COLO668 (cell line): ENCODE measurements at regions not wholly inside any gene's neighbourhood (a gene's known extent, or its start where the extent isn't known, plus 50 kb on each side); places are given as distances from the start of the nearest gene placed in this dataset.

Experiments
- DNase-seq: peaks from one replicate; lab custom pipeline; 2025; ENCODE audit not compliant: unreplicated experiment; lab: John Stamatoyannopoulos, UW

DNA sequence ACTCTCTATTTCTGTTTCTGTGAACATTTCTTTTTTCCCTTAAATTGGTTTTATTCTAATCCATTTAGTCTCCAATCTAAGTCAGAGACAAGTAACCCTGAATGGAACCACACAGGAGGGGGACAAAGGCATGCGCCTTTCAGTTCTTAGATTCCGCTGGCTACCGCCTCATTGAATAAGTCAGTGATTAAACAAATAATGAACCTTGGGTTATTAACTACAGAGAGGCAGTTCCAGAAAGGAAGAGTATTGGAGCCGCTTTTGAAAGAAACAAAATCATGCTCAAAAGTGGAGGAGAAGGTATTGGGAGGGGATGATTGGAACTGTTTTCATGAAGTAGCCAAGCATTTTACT lies 459.8 kb upstream of the DAB1 start:
- no peak for DNase-seq

DNA sequence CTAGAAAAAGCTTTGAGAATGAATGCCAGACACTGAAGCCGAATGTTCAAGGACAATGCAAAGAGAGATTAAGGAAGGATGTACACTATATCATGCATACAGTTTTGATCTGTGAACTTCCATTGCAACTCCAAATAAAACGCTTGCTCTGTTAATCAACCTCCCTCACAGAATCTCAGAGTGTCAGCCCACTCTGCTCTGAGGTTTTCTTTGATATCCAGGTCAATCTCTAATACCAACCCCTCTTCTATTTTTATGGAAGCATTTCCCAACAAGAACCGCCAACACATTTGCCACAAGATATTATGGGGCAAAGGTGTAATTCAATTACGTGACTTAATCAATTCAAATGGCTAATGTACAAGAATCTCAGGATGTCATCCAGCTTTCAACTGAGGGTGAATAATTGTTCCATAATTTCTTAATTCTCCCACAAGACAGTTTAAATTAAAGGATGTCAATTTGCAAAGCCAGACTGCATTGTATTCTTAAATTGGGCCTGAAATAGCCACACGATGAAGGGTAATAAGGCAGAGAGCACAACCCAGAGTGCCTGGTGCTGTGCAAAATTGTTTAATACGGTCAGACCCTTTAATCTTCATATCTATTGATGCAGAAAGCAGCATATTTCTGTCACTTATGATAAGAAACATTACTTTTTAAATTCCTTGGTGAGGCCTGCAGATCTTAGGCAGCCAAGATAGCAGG lies 459.2 kb upstream of the DAB1 start:
- DNase-seq = no peak

DNA sequence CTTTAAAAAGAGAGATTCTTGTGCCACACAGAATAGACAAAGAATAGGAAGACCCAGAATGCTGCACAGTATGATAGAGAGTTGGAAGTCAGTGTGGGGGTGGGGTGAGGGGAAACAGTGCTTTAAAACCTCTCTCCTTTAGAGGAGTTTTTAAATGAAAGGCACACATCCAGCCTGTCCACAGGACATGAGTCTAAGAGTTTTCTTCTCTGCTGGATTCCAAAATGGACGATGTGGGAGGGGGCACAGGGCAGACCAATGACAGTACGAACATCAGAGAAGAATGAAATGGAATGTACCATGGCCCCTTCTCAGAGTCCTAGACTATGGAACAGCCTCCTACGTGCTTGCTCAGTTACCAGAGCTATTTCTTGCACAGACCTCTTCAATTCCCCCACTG lies 458.2 kb upstream of the DAB1 start:
- DNase-seq = no peak

DNA sequence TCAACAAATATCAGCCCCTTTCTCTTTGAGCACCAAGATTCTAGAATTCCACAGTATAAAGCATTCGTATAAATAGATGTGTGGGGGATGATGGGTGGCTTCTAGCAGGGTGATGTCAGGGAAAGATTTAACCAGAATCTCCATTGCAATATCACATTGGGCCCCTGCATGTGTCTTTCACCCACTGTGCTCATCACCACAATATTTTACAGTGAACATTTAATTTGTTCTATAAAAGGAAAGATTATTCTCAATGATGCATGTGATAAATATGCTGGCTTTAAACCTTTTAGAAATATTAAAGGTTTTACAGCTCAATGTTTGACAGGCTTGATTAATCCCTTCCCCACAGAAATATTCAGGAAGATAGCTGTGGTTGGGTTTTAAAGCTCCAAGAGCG lies 457.8 kb upstream of the DAB1 start:
- no peak for DNase-seq

DNA sequence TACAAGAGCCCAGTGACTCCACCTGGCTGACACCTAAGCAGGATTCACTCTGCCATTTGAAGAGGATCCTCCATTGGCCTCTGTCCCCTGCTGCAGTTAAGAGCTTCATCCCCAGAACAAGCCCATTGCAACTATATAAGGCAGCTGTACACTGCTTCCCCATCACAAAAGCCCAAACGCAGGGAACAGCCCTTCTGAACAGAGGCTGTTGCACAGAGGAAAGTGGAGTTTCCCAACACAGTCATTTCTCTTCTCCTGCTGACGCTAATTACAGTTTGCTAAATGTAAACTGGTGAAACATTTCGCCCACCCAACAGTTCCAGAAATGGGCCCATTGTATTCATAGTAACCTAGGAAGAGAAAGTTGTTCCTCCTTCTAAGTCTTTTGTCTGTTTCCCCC lies 455.8 kb upstream of the DAB1 start:
- DNase-seq = no peak

DNA sequence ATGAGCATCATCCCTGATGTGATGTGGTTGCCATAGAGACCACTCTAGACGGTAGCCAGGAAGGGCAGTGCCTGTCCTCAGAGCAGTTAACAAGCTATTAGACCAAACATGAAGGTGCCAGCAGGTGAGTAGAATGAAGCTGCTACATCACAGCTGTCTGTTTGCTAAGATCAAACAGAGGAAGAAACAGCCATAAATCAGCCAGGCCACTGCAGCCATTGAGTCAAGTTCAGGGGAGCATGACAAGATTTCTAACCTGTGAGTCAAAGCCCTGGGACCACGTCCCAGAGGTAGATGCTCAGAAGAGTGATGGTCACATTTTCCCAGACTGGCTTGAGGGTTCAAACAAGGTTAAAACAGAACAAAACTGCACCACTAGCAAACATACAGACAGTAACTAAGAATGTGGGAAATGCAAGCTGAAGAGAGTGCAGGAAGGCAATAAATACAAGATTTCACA lies 450.6 kb upstream of the DAB1 start:
- peak; percentile 25 for DNase-seq

DNA sequence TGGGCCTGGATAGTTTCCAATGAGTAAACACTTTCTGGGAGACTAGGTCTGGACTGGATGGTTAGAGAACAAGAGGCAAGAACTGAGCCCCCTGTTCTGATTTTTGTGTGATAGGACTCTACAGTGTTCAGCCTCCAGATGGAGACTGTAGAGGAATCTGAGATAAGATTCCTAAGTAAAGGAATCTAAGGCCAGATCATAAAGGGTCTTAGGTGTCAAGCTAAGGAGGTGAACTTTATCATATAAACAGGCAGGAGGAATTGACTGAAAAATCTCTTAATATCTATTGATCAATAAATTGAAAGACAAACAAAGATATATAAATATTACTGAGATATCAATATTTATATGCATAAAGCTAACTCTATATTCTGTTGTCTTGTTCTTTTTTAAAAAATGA lies 449.1 kb upstream of the DAB1 start:
- no peak for DNase-seq

DNA sequence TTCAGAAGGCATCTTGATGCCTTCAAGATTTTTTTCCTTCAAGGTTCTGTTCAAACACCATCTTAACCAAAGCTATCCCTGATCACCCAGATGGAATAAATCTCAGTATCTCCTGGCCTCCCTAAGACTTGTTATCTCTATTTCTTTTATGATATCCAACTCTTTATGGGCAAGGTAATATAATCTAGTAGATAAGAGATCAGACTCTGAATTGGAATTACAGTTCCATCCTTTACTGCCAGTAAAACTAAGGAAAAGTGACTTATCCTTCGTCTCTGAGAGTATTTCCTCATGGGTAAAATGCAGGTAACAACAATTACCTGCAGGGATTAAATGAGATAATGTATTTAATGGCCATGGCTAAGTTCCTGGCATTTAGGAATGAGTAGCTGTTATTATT lies 445.0 kb upstream of the DAB1 start:
- no peak for DNase-seq

DNA sequence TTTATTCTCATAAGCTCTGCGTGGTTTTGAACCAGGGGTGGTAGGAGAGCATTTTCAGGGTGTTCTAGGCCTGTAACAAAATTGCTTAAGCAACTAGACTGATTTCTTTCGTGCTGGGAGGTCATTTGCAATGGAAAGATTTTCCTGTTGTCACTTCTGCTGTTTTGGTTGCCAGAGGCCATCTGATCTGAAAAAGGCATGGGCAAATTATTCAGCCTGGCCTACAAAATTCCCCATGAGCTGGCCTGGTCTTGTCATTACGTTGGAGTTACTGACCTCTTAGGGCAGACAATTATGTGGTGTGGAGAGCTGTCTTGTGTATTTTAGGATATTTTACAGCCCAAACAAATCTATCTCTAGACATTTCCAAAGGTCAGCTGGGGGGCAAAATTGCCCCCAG lies 444.4 kb upstream of the DAB1 start:
- no peak for DNase-seq

DNA sequence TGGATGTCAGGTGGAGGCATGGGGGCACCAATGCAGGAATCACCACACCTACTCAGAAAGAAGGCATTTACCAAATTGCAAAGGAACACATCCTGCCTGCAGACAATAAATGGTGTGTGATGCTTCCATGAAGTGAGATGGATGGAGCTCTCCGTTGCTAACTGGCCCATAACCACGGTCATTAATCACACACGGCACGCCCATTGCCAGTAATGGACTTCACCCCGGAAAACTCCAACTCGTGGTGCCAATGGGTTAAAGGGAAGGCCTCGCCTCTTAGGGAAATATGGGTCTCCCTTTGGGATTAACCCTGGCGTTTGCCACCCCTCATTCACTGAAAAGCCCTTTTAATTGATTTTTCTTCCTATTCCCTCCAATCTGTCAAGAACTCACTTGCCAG lies 443.1 kb upstream of the DAB1 start:
- DNase-seq = no peak

DNA sequence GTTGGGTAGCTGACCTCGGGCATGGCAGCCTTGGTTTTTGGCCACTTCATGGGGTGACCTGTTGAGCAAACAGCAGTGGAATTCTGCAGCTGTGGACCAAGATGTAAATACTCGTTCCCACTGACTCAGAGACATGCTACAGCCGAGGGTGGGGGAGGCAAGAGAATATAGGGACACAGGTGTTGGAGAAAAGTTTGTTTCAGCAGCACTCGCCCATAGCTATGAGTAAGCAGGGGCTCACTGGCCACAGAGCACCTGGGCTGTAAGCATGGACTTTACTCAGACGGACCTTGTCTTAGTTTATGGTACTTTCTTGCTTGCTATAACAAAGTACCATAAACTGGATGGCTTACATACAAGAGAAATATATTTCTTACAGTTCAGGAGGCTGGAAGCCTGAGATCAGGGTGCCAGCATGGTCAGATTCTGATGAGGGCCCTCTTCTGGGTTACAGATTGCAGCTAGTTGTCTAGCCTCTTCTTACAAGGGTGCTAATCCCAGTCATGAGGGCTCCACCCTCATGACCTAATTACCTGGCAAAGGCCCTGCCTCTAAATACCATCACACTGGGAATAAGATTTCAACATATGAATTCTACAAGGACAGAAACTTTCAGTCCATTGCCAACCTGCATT lies 437.2 kb upstream of the DAB1 start:
- no peak for DNase-seq

DNA sequence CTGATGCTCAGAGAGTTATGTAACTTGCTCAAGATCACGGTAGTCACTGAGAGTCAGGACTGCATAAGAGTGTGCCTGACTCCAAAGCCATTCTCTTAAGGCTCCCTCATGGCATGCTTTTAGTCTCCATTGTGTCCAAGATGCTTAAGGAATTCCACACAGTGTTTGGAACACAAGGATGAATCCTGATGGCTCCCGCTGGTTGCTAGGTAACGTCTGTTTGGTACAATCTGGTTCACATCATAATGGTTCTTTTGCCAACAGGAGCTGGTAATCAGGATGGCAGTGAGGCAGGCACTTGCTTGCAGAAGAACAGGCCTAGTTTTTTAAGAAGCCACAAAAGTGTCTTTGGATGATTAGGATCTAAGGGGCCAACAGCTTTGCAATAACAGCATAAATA lies 436.5 kb upstream of the DAB1 start:
- DNase-seq = no peak

DNA sequence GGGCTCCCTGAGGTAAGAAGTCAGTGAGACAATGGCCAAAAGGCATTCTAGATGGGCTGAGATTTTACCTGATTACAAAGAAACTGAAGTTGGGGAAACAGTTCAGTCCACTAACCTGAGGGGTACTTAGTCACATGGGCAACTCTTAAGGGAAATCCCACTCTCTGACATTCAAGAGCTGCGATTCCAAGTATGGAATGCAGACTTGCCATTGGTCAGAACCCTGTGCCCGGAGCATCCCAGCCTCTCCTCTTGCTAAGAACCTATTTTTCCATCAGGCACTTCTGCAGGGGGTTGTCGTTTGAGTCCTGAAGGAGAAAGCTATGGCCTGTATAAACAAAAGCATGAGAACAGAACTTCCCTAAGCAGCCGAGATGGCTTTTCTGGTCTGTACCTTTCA lies 434.9 kb upstream of the DAB1 start:
- DNase-seq = no peak

DNA sequence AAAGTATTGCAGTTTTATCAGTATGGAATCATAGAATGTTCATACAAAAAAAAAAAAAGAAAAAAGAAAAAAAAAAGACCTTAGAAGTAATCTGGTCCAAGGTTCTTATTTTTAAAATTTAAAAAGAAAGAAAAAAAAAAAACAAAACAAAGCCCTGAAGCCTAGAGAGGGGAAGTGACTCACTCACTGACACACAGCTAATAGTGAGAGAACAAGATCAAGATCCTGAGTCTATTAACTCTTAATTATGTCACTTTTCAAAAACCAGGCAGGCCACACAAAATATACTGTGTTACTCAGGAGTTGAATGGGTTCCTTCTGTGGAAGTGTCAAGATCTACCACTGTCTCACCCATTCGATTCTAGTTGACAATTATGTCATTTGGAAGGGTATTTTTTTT lies 433.9 kb upstream of the DAB1 start:
- no peak for DNase-seq

DNA sequence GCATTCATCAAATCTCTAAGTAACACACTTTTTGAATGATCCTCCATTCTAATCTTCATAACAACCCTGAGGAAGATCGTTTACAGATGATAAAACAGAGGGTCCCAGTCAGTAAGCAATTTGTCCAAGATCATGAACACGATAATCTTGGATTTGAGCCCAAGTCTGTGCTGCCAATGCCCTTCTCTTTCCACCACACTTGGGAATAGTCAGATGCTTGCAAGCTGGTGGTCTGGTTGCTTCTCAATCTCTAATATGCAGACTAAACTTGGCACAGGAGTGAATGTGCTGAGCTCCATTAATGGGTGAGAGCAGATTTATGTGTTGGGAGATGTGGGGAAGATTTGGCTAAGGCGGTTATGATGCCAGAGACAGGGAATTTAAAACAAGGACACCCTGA lies 430.6 kb upstream of the DAB1 start:
- no peak for DNase-seq

DNA sequence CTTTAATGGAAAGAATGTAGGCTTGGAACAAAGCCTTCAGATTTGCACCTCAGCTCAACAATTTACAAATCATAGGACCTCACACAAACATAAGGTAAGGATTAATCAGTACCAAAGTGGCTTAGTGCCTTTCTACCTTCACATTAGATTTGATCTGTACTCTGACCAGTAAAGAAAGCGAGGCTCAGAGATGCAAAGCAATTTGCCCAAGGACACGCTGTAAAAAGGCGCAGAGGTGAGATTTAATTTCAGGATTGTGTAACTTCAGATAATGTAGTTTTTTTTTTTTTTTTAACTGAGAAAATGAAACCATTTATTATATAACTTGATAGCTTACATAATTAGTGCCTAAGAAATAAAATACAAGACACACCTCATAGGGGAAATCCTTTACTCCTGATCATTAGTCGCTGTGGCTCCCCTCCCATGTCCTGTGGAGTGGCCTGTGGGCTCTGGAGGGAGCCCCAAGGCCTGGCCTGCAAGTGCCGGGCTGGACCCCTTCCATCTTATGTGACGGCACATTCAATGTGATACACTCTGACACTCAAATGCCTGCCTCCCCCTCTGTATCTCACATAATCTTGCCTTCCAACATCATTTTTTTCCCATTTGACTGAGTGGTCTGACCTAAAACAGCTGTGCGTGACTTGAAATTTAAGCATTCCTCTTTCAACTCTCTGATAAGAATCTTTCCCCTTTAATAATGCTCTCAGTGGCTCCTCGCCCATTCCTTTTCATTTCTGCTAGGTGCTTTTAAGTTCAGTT lies 426.5 kb upstream of the DAB1 start:
- no peak for DNase-seq

DNA sequence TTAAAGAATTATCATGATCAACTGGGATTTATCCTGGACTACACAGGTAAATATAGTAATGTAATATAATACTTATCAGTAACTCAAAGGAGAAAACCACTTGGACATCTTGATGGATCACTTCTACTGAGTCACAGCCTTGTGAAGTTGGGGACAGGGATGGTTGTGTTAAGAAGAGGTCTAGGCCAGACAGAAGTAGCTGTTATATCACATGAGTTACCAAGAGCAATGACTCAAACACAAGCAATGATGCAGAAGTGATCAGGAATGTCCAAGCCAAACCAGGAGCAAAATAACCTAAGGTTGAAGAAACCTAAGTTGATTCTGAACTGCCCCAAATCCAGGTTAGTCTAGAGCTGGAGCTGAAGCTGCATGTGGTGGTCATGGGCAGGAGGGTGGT lies 424.5 kb upstream of the DAB1 start:
- DNase-seq = no peak

DNA sequence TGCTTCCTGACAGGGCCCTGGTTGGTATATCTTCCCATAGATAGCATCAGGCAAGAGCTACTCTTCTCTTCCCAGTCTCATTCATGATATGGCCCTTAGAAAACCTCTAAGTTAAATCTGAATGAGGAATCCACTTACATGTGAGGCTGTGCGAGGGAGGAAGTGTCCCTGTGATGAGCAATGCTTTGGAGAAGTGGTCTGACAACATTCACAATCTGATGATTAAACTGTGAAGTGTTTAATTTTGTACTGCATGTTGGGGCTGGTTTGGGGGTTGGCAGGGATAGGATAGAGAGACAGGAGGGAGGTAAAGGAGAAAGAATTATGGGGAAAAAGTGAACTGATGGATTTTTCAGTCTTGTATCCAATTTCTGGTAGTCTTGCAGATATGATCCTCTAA lies 421.2 kb upstream of the DAB1 start:
- DNase-seq = no peak

DNA sequence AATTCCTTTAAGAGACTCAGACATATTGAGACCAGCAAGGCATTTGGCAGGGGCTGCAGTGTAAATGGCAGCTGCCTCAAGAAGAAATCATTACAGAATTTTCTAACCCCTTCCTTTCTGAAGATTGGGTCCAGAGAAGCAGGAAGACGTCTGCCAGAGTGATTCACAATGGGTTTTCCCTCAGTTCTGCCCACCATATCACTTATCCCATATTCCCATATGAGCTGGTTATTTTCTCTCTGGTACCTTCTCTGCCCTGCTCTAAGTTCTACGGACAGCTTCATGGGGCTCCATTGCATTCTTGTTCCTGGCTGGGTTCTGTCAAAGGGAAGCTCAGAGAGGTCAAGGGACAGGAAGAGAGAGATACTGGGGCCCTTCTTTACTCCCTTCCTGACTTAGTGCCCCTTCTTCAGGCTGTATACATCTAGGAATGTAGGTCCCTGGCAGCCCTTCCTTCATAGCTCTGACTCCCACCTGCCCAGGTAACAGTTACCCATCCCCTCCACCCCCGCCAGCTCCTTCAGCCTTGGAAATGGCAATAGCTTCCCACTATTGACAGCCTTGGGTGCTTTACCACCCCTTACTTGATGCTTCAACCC lies 420.6 kb upstream of the DAB1 start:
- no peak for DNase-seq

DNA sequence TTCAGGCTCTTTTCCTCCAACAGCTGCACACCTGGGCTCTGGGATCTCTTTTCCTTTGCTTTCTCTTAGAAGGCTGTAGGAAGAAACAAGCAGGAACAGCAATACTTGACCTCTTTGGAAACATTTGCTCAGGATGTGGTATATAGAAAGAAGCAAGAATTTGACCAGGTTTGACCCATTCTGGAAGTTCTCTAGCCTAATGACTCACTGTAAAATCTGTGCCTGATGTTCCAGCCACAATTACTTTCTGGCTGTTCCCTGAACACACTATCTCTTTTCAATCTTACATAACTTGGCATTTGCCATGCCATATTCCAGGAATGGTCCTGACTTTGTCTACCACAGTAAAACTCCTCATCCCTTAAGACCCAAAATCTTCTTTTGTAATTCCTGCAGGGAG lies 419.9 kb upstream of the DAB1 start:
- DNase-seq = no peak

DNA sequence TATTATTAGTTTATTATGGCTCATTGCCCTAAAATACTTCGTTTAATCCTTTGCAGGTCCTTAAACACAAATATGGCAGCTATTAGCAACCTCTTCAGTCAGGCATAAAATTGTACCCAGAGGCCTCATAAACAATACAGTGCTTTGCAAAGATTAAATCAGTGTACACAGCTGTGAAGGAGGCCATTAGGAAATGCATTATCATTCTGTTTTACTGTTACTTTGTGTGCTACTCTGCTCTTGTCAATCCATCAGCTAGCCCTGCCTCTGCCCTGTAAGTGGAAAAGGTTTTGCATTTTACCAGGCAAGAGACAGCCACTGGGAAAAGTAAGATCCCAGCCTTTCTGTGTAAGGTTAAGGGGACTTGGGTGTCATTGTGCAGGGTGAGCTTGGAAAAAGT lies 415.7 kb upstream of the DAB1 start:
- DNase-seq = no peak

DNA sequence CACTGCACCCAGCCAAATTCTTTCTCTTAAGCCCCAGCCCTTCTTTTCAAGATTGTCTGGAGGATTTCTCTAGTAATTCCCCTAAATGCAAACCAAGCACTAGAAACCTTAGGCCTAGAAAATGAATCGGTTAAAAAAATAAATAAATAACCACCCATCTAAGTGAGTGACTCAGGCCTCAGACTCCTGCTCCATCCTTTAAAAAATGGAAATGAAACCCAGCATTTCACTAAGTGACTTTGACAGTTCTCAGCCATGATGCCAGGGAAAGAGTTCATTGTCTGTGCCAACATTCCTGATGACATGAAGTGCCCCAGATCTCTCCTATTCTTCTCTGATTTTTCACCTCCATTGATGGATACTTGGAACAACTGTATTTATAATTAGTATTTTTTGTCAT lies 415.2 kb upstream of the DAB1 start:
- no peak for DNase-seq
